ENCODE measurements at regions not wholly inside any gene's neighbourhood (a gene's known extent, or its start where the extent isn't known, plus 50 kb on each side); places are given as distances from the start of the nearest gene placed in this dataset.
"Not testable (repeated sequence)": the region's sequence is repeated elsewhere in the genome, so short reads cannot be mapped to it uniquely, and the experiment has no call there.

DNA sequence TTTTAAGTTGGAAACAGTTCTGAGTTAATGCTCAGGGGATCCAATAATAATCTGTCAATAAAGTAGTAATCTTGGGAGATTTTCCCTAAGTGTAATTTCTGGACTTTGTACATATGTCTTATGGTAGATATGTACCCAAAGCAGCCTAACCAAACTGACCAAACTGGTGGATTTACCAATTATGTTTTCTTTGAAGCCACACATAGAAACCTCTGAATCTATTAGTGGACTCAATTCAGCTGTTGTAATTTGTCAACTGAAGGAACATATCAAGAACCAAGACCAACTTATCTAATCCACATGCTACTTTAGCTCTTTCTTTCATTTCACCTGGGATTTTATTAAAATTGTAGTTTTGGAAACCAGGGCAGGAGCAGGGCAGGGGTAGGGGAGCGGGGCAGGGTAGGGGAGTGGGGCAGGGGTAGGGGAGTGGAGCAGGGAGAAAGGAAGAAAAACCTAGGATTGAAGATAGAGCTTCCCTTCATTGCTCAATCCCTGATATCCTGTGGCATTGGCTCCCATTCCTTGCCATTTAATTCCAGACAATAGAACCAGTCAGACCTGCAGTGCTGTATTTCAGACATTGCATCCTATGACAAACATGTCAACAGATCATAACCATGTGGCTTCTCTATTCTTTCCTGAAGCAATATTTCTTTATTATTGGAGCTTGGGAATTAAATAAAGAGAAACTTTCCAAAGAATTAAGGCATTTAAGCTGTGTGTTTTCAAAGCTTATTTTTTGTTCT lies 101.8 kb downstream of the NFKBIZ start:
- DNase-seq, result no peak

DNA sequence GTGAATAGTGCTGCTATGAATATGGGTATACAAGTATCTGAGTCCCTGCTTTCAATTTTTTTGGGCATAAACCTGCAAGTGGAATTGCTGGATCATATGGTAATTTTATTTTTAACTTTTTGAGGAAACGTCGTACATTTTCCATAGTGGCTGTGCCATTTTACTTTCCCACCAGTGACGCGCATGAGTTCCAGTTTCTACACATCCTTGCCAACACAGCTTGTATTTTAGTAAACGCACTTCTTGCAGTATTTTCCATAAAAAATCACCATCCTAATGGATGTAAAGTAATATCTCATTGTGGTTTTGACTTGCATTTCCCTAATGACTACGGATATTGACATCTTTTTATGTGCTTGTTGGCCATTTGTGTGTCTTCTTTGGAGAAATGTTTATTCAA lies 105.0 kb downstream of the NFKBIZ start:
- DNase-seq, result no peak

- DNase-seq, result no peak
Measured at GRCh38 chr3:101954936-101955335, 105.6 kb downstream of the NFKBIZ start.

- no peak for DNase-seq
Measured at GRCh38 chr3:101962055-101962454, 112.7 kb downstream of the NFKBIZ start.

DNA sequence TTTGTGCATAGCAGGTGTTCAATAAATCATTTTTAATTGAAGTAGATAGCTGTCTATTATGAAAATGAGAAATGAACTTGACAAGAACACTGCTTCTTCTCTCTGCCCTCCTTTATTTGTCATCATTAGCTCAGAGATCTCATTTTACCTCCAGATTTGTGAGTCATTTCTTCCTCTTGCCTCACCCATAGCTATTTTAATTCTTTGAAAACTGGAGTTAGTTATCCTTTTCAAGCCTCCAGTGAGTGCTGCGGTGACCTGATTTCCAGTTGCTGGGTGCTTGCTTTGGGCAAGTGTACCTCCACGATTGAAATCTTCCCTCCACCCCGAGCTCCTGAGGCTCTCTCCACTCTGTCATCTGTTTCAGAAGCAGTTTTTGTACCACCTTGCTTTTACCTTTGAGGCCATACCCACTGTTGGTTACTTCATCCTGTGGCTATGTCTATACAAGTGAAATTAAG lies 114.6 kb downstream of the NFKBIZ start:
- peak in 1 of 4 experiments; percentile 13 for DNase-seq

- DNase-seq, result no peak
Measured at GRCh38 chr3:101964861-101965260, 115.5 kb downstream of the NFKBIZ start.

GRCh38 chr3:101966226-101966625 lies 116.9 kb downstream of the NFKBIZ start:
- no peak for DNase-seq

DNA sequence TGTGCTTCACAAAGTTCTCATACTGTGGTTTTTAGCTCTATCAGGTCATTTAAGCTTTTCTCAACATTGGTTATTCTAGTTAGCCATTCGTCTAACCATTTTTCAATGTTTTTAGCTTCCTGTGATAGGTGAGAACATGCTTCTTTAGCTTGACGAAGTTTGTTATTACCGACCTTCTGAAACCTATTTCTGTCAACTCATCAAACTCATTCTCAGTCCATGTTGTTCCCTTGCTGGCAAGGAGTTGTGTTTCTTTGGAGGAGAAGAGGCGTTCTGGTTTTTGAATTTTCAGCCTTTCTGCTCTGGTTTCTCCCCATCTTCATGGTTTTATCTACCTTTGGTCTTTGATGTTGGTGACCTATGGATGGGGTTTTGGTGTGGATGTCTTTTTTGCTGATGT lies 120.9 kb downstream of the NFKBIZ start:
- no peak for DNase-seq

GRCh38 chr3:101970905-101971304 lies 121.6 kb downstream of the NFKBIZ start:
- DNase-seq, result no peak

DNA sequence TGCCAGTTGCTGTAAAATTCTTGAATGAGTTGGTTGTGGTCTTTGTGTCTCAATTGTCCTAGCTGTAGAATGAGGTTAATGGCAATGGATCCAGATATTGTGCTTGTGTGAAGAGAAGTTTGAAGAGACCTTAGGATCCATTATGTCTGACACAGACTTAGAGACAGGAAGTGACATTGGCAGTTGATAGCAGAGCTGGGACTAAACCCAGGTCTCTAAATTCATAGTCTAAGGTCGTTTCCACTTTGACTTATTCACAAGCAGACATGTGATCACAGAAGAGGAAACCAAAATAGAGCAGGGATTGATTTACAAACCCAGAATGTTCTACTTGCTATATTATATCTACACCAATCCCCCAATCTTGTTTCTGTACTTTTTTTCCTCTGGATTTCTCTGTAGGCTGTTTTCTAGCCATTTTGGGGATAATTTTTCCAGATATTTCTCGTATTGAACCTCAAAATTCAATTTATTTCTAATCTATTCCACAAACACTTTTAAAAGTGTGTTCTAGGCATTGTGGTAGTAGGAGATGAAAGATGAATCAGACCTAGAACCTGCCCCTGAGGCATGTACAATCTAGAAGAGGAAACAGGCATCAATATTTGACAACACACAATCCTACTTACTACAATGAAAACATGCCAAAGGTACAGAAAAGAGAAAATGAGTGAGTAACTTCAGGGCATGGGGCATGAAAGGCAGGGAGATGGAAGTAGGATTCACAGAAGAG lies 123.3 kb downstream of the NFKBIZ start:
- DNase-seq, result no peak

DNA sequence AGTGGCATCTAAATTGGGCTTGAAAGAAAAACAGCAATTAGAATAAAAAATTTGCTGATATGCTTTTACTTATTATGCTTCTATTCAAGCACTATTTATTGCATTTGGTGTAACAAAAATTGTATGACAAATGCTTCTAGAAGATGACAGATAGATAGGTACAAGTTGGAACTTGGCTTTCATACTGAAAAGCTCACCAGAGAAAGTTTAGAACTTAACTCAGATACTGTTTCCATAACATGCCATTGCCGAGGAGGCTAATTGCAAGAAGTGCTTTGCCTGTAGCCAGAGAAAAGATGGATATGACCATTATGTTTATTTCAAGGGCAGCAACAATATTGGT lies 123.8 kb downstream of the NFKBIZ start:
- DNase-seq, result no peak

DNA sequence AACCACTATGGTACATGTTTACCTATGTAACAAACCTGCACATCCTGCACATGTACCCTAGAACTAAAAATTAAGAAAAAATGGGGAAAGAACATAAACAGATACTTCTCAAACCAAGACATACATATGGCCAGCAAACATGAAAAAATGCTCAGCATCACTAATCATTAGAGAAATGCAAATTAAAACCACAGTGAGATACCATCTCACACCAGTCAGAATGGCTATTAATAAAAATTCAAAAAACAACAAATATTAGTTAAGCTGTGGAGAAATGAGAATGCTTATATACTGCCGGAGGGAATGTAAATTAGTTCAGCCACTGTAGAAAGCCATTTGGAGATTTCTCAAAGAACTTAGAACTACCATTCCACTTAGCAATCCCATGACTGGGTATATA lies 126.1 kb downstream of the NFKBIZ start:
- DNase-seq, result not testable (repeated sequence)

DNA sequence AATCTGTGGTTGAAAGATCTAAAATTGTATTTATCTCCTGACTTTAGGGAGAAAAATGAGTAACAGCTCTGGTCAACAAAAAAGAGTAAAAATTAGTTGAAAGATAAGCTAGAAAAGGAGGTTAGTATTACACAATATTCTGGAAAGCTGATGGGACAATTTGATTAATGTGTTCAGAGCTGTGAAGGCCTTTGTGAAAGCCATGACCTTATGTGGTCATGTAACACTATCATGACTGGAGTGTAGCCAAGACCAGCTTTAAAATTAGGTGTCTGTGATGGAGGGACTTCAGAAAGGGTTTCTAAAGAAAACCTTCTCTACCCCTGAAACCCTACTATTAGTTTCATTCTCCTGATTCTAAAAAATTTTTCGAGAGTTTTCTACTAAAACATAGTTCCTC lies 127.2 kb downstream of the NFKBIZ start:
- no peak for DNase-seq

DNA sequence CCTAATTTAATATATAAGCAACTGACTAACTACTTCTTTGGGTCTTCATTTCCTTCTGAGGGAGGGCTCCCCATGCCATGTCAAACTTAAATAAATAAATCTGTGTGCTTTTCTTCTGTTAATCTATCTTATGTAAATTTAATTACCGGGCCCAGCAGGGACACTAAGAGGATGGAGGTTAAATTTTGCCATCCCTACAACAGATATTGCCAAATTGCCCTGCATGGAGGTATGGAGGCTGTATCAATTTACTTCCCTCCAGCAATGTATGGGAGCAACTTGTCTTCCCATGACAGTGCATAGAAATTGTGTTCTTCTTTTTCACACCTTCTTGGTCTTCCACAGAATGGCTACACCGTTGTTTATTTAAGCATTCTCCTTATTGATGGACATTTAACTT lies 129.0 kb downstream of the NFKBIZ start:
- no peak for DNase-seq

DNA sequence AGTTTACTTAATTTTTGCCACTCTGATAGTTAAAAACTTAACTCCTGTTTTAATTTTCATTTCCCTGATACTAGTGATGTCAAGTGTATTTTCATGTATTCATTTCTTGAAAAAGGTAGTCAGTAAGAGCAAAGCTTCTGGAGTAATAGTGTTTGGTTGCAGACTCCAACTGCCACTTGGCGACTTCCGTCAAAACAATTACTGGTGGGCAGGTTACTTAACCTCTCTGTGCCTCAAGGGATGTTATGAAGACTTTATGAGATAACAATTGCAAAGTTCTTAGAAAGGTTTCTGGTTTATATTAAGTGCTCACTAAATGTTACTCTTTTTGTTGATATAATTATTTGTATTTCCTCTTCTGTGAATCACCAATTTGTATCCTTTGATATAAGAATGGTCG lies 129.7 kb downstream of the NFKBIZ start:
- no peak for DNase-seq

GRCh38 chr3:101984356-101984755 lies 135.0 kb downstream of the NFKBIZ start:
- no peak for DNase-seq

- DNase-seq, result no peak
Measured at GRCh38 chr3:101988596-101988995, 139.3 kb downstream of the NFKBIZ start.

DNA sequence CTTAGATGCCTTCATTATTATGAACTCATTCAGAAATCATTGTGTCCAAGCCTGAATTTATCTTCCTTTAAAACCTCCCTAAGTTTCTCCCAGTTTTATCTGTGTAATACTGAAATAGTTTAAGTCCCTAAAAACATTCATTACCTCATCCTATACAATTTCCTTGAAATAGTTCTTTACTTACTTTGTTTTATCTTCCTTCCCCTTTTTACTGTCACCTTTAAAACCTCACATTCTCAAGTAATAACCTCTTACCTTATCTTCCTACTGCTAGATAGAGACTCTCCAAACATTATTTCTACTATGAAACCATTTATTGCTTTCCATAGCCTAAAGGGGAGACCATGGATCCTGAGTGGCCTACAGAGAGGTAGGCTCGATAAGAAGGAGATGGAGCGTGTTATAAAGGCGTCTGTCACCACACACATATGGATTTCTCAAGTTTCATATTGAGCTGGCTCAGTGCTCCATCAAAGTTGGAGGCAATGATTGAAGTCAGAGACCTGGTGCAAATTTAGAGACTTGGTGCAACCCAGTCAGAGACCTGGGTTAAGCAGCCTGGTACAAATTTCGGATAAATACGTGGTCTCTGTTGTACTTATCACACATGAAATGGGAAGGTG lies 140.4 kb downstream of the NFKBIZ start:
- DNase-seq, result no peak

DNA sequence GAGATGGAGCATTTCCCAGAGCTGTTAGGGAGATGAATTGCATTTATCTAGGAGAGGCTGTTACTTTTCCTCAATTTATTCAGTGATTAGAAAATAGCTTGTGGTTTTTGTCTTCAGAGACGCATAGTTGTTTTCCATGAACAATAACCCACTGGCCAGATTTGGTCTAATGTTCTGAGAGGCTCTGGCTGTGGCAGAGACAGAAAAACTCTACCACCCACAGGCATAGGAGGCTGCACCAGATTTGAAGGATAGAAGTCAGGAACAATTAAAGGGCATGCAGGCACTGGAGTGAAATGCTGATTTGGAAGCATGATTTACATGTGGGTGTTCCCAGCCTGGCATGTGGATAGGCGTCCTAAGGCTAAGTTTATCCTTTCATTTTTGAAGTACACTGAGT lies 143.5 kb downstream of the NFKBIZ start:
- no peak for DNase-seq

DNA sequence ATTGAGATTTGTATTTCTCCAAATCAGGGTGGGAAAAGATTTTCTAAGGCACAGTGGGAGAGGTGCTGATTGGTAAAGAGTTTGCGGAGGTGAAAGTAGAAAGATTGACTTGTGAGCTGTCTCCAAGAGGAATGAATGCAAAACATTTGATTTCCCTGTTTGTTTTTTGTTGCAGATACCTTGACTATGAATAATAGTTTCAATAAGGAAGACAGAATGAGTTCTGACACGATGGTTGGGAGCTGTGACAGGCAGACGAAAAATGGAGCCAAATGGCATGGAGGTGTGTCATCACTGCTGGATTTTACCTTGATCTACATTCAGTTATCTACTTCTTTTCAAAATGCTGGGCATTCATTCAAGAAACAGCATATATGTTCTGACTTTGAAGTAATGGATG lies 145.1 kb downstream of the NFKBIZ start:
- no peak for DNase-seq

GRCh38 chr3:101995371-101996046 lies 146.2 kb downstream of the NFKBIZ start:
- no peak for DNase-seq

DNA sequence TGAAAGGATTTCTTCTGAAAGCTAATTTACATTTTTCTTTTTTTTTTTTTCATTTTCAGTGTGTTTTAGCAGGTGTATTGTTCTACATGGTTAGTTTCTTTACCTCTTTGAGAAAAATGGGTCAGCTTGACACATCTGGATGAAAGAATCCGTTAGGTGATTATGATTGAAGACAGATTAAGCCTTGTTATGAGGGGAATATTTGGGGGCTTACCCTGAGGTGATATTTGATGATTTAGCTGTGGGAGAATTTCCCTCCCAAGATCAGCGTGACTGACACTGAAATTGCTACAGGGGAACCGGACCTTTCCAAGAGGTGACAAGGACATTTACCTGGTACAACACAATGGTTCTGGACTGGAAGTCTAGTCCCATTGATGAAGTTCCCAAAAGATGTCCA lies 147.5 kb downstream of the NFKBIZ start:
- no peak for DNase-seq

DNA sequence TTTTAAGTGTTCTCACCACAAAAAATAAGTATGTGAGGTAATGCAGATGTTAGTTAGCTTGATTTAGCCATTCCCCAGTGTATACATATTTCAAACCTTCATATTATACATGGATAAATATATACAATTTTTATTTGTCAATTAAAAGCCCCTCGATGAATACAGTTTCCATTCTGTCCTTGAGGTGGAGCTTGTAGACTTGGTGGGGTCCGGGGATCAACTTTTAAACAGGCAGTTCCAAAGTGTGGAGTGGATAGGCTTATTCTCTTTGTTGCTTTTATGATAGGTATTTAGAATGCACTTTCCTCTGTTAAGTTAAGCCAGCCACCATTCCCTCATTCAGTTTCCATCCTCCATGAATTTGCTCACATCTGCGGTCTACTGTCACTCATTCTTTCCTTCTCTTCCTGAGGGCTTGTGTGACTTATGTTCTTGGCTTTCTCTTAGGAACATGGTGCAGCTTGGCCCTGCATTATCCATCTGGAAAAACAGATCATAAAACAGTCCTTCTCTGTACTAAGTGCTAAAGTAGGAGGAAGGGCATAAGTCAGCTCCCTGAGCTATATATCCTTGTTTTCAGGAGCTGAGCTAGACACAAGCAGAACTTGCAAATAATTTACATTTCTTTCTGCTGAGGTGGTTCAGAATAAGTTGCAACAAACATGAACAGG lies 149.1 kb downstream of the NFKBIZ start:
- DNase-seq, result no peak
